Pancreas (tissue), 10 donors: ENCODE measurements at regions not wholly inside any gene's neighbourhood (a gene's known extent, or its start where the extent isn't known, plus 50 kb on each side); places are given as distances from the start of the nearest gene placed in this dataset.

Experiments used
- ATAC-seq, 4 donors: fragments of 200-7000 bp; cut with Tn5 transposase; one replicate each; pipeline versions ENCODE4 v1.8.0 to v1.9.1; 2020; ENCODE audit warnings: mild to moderate bottlenecking in 4 of 4, moderate library complexity in 4 of 4
- DNase-seq, 6 donors: peaks; one replicate each; pipeline ENCODE4 v3.0.0-alpha.2; 2020
- FAIRE-seq: peaks from 2 replicates; lab custom pipeline; 2012; peaks lifted over from hg19 to GRCh38; lab: Jason Lieb, UNC
- H3K27ac ChIP-seq, 4 donors: fragments of 200-600 bp; sonication (generic); 1 replicate in 3 of 4; 2 replicates in 1 of 4; pipeline versions ENCODE4 v1.5.0 to v1.8.0; 2020
- H3K27me3 ChIP-seq, 4 donors: fragments of 200-600 bp; one replicate each; pipeline ENCODE4 v1.8.0; 2021
- H3K36me3 ChIP-seq, 3 donors: fragments of 200-600 bp; sonication (generic) in 1 of 3; one replicate each; pipeline versions ENCODE4 v1.5.0 to v1.8.0; 2020 to 2021
- H3K4me1 ChIP-seq, 3 donors: fragments of 200-600 bp; one replicate each; pipeline ENCODE4 v1.8.0; 2021
- H3K4me3 ChIP-seq, 4 donors: fragments of 200-600 bp; sonication (generic) in 2 of 4; one replicate each; pipeline versions ENCODE4 v1.5.0 to v1.8.0; 2020 to 2021
- H3K9me3 ChIP-seq, 4 donors: fragments of 200-600 bp; one replicate each; pipeline ENCODE4 v1.8.0; 2021
- CTCF ChIP-seq, 4 donors: fragments of 200-600 bp; sonication (generic) in 3 of 4; IDR thresholded peaks; one replicate each; pipeline versions ENCODE4 v1.5.0 to v1.8.0; 2021; ENCODE audit warnings: antibody characterized with exemption in 4 of 4
- WGBS, 2 donors: extraction: QIAGEN DNeasy Blood & Tissue Kit; methylation state at CpG; one replicate each; pipeline ENCODE4 v1.1.7; 2013; 5-methylcytosine and 5-hydroxymethylcytosine counted together
- intact Hi-C, 3 donors: fragments of 100-400 bp; cut with DNase I; formaldehyde crosslinking; loops; one replicate each; pipeline versions ENCODE4 v1.11.1 to v1.14.2; 2022
- donor health status: healthy with polysubstance abuse.
- donor health status: DM: no; HTN: no; CAD: no; lungs with moderate emphysema.
- donor health status: DM: no; HTN: no; CAD: no.
- donor health status: control.
- donor health status: control.
- donor health status: Bipolar disorder and iron deficiency.
- donor health status: DM: yes; HTN: yes; CAD: no.
- donor health status: DM: no; HTN: no; CAD: no.
- donor health status: DM: no; HTN: no; CAD: no.
- donor health status: DM: yes; HTN: yes; CAD: no.

GRCh38 chr2:2950403-2950952, 427.1 kb downstream of the EIPR1 start:
- no peaks in the 10 kb centered on the region for H3K4me1 ChIP-seq
- H3K9me3 ChIP-seq, result peaks cover 0 to 3% (median 0%) of the 10 kb centered on the region in 4 donors
- no peaks in the 10 kb centered on the region for H3K36me3 ChIP-seq
- intact Hi-C loops, result no loop called here
- DNase-seq (no peak), ATAC-seq (peak in 3 of 4 donors; percentile 26 to 51 (median 44)), FAIRE-seq (no peak)
- no peak for TF ChIP-seq CTCF (IDR thresholded peaks at IDR 0.05)
- no peaks in the 10 kb centered on the region for H3K27me3 ChIP-seq
- no peak overlapping the region for H3K27ac ChIP-seq
- H3K4me3 ChIP-seq, result no peak overlapping the region
- WGBS, 2 donors, result 51 to 61% methylated on average over 11 of the region's 11 CpGs

DNA sequence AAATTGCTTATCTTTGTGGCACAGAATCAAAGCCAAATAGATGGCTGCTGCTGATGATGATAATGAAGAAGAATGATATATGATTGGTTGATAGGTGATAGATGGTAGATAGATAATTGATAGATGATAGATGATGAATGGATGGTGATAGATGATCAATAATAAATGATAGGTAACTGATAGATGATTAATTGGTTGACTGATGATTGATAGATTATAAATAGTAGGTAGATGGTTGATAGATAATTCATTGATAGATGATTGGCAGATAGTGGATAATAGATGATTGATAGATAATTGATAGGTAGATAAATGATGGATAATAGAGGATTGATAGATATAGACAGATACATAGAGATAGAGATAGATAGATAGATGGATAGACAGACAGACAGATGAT, 430.2 kb downstream of the EIPR1 start:
- Histone ChIP-seq H3K4me1 (no peaks in the 10 kb centered on the region), H3K36me3 (no peaks in the 10 kb centered on the region), H3K4me3 (no peak overlapping the region), H3K27ac (no peak overlapping the region), H3K9me3 (peaks cover 0 to 3% (median 0%) of the 10 kb centered on the region in 4 donors), H3K27me3 (no peaks in the 10 kb centered on the region)
- TF ChIP-seq CTCF (IDR thresholded peaks at IDR 0.05), result no peak
- intact Hi-C loops, result no loop called here
- DNase-seq (no peak), ATAC-seq (no peak), FAIRE-seq (no peak)

DNA sequence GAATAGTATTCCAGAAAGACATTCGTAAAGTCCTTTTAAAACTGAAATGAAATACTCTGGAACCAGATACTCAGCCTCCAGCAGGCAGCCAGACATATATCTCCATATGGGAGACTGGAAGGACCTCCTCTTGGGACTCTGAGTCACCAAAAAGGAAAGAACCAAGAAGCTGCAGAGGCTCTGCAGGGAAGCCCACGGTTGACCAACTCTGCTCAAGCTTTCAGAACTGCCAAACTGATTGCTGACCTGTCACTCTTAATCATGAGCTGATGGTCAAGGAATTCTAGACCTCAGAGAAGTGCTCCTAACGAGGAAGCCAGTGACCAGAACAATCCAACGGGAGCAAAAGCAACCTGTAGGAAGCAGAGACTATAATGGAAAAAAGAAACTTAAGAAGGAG, 434.7 kb downstream of the EIPR1 start:
- Histone ChIP-seq H3K27me3 (no peaks in the 10 kb centered on the region), H3K36me3 (no peaks in the 10 kb centered on the region), H3K4me1 (no peaks in the 10 kb centered on the region), H3K4me3 (no peak overlapping the region), H3K9me3 (peaks cover 0 to 3% (median 0%) of the 10 kb centered on the region in 4 donors), H3K27ac (no peak overlapping the region)
- WGBS, 2 donors, result 54 to 62% methylated on average over 4 of the region's 4 CpGs
- intact Hi-C loops, result no loop called here
- TF ChIP-seq CTCF (IDR thresholded peaks at IDR 0.05), result no peak
- no peak for FAIRE-seq
- no peak for DNase-seq
- ATAC-seq, result no peak

GRCh38 chr2:2942225-2942624, 435.4 kb downstream of the EIPR1 start:
- no peak for TF ChIP-seq CTCF (IDR thresholded peaks at IDR 0.05)
- H3K27me3 ChIP-seq, result no peaks in the 10 kb centered on the region
- H3K27ac ChIP-seq, result no peak overlapping the region
- FAIRE-seq (no peak), DNase-seq (no peak), ATAC-seq (no peak)
- no peaks in the 10 kb centered on the region for H3K36me3 ChIP-seq
- WGBS, 2 donors, result 71 to 88% methylated on average over 5 of the region's 5 CpGs
- no peaks in the 10 kb centered on the region for H3K4me1 ChIP-seq
- no peak overlapping the region for H3K4me3 ChIP-seq
- intact Hi-C loops, result no loop called here
- peaks cover 0 to 3% (median 0%) of the 10 kb centered on the region in 4 donors for H3K9me3 ChIP-seq

- H3K4me3 ChIP-seq, result no peak overlapping the region
- no peak for FAIRE-seq
- no peak for TF ChIP-seq CTCF (IDR thresholded peaks at IDR 0.05)
- WGBS, 2 donors, result 29% methylated on average over 15 of the region's 15 CpGs
- H3K4me1 ChIP-seq, result no peaks in the 10 kb centered on the region
- H3K27me3 ChIP-seq, result no peaks in the 10 kb centered on the region
- no peak for DNase-seq
- no peak for ATAC-seq
- peaks cover 0 to 3% (median 0%) of the 10 kb centered on the region in 4 donors for H3K9me3 ChIP-seq
- H3K27ac ChIP-seq, result no peak overlapping the region
- intact Hi-C loops, result no loop called here
- no peaks in the 10 kb centered on the region for H3K36me3 ChIP-seq
These were observed 436.4 kb downstream of the EIPR1 start for GRCh38 chr2:2941205-2941604.
